Erythroblast (primary cell): ENCODE measurements at regions not wholly inside any gene's neighbourhood (a gene's known extent, or its start where the extent isn't known, plus 50 kb on each side); places are given as distances from the start of the nearest gene placed in this dataset.

Source experiments
- GATA1 ChIP-seq: IDR thresholded peaks from 2 replicates; pipeline ENCODE4 v1.6.1; 2011; ENCODE audit warnings: low read depth, mild to moderate bottlenecking, control low read depth, low read length, moderate library complexity
- POLR2A ChIP-seq: IDR thresholded peaks from 2 replicates; pipeline ENCODE4 v1.6.1; 2011; ENCODE audit warnings: mild to moderate bottlenecking, low read length

- no peak for TF ChIP-seq POLR2A
- no peak for TF ChIP-seq GATA1
These were observed 233.4 kb upstream of the ITGA1 start for GRCh38 chr5:52554293-52554692.
